Stimulated activated naive CD4-positive, alpha-beta T cell (primary cell): ENCODE measurements at regions not wholly inside any gene's neighbourhood (a gene's known extent, or its start where the extent isn't known, plus 50 kb on each side); places are given as distances from the start of the nearest gene placed in this dataset.

Experiments
- DNase-seq, 6 experiments: peaks; one replicate each; lab custom pipeline; 2025; lab: John Stamatoyannopoulos, UW

DNA sequence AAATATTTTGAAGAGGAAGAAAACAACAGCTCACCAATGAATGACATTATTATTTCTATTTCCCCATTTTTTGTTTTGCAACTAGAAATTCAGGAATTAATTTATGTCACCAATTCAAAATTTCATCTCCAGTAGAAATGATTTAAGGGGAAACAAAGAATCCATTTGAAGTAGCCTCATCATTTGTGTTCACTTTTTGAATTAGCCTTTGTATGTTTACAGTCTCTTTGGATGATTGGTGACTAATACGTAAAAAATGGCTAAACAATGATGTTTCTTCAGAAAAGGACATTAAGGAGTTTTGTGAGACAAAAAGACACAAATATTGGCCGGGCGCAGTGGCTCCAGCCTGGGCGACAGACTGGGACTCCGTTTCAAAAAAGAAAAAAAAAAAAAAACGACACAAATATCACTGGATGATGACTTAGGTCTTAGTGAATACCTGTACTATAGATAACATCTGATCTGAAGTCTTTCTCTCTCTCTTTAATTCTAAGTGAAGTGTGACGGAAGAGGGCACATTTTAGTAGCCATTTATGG lies 313.2 kb downstream of the PIK3C3 start:
- DNase-seq: no peak

DNA sequence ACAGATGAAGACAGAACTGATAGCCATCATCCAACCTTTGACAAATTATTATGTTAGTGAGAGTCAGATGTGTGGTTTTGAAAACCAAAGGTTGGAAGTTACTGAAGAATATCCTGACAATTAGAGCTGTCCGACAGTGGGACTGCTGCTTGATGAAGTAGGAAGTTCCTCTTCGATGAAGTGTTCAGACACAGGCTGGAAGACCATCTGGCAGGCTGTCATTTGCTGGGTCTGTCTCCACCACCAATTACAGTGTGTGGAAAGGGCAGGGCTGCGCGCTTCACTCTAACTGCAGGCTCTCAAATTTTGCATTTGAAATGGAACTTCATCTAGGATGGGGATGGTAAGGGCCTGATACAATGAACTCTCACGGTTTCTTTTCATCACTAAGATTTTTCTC lies 313.8 kb downstream of the PIK3C3 start:
- no peak for DNase-seq

DNA sequence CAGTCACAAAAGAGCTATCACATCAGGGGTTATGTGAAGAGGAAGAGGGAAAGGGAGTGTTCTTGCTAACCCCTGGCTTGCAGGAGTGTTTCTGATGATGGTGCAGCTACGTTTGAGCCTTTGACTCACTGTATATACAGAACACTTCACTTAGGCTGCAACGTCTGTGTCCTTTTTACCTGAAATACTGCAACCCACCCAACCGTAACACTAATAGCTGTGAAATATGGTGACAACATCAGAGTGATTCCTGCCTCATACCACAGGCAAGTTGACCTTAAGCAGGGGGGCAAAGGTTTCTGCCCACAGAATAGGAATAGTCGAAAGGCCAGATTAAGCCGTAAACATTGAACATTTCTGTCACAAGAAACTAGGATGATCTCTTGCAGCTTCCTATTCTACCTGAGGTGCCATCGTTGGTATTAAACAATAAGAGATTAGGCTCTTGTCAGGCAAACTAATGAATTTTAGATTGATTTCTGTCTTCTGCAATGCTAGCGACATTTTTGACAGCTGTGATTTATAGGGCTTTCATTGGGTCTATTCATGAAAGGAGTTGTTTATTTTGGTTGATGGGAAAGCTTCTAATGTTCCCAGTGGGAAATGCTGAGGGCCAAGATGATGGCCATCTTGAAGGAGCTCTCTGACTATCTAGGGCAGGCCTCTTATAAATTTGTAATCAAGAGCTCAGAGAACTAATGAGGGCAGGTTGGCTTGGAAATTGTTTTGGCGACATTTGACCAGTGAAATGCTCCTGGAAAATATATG lies 316.8 kb downstream of the PIK3C3 start:
- no peak for DNase-seq

DNA sequence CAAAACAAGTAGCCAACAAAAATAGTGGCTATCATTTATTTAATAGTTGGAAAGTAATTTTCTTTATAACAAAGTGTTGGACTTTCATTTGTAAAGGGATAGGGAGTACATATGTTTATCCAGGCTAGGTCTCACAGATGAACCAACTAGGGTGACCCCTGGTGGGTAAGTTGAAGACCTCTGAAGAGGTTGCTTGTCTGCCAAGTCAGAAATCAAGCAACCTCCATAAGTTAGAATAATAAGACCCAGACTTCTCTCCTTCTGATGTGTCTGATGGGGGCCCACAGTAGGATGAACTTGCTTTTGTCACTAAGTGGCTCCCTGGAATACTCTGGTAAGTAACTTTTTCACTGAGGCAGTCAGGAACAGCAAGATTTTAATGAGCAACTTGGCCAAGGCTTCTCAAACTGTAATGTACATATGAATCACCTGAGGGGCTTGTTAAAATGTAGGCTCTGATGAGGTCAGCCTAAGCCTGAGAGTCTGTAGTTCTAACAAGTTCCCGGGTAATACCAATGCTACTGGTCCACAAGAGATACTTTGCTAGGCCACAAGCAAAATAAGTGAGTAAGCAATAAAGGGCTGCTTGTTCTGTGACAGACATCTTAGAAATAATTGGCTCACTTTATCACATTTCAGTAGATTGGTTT lies 319.6 kb downstream of the PIK3C3 start:
- no peak for DNase-seq

DNA sequence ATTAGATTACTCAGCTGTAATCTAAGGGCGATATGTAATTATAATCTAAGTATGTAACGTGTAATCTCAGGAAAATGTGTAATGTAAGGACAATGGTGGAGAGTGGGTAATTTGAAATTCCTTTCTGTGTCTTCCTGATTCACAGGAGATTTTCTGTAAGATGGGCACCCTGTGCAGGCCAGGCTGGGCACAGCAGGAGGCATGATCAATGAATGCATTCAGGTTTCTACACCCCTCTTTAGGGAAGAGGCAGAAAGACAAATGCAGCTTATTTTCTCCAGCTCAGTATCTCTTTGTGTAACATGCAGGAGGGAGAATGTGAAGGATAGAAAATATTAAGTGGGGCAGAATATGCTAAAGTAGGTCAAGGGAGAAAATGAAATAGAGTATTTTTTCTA lies 320.1 kb downstream of the PIK3C3 start:
- no peak for DNase-seq

DNA sequence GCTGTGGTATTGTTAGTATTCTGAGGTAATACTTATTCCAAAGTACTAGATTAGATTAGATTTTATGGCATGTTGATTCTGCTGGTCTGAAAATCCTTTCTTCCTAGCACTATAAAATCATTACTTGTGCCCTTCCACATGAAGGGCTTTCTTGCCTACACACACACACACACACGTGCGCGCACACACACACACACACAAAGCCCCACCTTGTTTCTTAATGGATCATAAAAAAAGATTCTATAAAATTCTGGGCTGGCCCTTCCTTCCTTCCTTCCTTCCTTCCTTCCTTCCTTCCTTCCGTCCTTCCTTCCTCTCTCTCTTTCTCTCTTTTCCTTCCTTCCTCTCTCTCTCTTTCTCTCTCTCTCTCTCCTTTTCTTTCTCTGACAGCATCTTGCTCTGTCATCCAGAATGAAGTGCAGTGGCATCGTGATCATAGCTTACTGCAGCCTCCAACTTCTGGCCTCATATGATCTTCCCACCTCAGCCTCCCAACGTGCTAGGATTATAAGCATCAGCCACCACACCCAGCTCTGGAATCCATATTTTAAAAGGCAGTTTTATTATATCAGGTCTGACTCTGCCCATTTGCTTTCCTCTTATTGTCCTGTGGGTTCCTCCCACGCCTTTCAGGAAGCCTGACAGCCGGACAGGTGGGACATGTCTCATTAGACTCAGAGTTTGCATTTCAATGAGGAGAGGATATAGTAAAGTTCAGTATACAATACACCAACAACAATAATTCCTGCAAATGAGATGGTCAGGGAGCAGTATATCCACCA lies 321.1 kb downstream of the PIK3C3 start:
- no peak for DNase-seq

DNA sequence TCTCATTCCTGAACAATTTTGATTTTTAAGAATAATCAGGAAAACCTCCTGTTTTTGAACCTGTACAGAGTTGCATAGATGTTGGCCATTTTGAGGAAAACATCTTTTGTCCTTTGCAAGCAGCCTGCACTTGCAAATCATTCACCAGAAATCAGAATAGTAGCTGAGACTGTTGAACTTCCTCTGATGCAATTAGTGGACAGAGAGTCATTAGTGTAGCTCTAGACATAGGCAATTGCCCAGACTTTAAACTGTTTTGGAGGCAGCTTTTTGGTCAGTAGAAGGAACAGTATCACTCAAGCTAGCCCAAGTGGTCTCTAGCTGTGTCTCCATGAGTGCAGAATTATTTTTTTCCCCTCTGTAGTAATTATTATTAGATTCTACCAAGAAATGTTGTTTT lies 326.1 kb downstream of the PIK3C3 start:
- no peak for DNase-seq

DNA sequence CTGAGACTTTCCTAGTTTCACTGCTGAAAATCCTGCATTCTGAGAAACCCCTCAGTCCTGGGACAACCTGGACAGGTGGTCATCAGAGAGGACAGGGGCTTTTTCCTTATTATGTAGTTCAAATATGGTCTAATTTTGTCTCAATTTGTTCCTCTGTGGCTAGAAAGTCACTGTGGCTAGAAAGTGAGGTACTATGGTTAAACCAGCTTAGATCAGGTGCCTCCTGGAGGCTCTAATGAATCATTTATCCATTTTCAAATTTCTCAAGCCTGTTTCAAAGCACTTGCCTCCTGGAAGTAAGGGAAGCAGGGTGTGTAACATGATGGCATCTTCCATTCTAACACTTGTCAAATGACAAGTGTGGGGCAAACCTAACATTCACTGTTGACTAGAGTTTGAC lies 326.8 kb downstream of the PIK3C3 start:
- no peak for DNase-seq

DNA sequence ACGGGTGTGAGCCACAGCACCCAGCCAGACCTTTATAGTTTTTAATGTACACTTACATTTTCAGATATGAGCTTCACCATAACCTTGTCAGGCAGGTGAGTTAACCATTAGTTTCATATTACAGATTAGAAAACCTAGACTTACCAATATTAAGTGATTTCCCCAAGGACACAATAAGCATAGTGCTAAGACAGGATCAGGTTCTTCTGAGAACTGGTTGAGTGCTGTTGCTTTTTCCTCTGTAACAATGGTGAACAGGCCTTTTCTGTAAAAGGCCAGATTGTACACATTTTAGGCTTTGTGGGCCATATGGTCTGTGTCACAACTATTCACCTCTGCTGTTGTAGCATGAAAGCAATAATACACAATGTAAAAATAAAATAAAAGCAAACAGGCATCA lies 332.0 kb downstream of the PIK3C3 start:
- no peak for DNase-seq

DNA sequence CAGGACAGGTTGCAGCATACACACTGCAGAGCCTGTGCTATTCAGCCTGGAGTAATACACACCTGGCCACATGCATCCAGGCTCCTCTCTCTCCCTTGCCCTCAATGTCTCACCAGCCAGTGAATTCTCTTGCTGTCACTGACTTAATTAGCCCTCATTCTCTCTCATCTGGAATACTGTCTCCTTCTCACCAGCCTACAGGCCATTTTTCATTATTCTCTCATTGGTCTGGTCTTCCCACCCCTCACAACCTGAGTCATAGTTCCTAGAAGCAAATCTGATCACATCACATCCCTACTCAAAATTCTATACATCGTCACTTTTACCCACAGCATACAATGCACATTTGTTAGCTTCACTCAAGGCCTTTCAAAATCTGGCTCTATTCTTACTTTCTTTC lies 333.1 kb downstream of the PIK3C3 start:
- no peak for DNase-seq

DNA sequence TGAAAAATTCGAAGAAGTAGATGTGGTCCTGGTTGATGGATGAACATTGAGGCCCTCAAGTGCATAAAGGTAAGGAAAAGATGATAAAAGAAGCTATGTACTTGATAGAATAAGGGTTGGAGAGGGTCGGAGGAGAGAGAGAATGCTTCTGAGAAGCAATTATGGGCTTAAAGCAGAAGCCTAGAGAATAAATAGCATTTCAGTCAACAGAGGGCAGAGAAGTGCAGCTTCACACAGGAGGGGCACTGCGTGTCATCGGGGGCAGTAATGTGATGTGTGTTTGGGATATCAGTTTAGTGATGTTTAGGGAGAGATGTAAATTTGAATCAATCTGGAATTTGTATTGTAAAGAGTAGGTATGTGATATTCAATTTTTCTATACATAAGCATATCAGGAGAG lies 334.5 kb downstream of the PIK3C3 start:
- DNase-seq: no peak

DNA sequence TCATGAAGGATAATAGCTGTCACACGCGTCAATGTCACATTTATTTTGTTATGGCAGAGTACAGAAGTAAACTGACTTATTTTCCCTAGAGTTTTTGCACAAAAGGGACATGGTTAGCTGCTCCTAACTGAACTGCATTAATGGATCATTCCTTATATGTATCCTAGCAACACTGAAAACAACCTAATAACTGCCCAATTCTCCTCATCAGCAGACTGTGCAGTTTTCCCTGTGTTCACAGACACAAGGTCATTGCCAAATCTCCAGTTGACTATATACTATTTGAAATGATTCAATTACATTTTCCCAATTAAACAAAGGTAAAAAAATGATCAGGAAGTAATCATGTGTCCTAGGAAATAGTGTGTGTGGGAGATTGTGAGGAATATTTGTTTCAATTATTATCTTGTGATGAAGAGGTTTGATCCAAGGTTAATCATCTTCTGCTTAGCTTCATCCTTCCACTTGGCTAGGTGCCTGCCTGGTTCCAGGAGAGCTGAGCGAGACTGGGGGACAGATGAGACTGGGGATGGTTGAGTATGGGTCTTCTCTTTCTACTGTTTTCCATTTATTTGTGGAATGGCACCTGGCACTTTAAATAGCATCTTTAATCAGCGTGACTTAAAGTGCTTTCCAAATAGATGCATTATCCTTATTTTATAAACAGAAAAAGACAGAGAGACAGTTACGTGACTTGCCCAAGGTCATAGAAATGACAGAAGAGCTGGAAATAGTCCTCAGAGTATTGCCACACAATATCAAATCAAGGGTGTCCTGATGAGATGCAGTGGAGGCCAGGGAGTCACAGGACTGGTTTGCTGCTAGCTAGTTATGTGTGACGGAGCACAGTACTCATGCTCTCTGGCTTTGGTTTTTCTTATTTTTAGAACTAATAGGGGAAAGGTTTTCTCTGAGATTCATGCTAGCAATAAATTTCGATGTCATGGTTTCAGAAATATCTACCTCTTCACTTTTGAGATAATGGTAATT lies 335.6 kb downstream of the PIK3C3 start:
- no peak for DNase-seq

DNA sequence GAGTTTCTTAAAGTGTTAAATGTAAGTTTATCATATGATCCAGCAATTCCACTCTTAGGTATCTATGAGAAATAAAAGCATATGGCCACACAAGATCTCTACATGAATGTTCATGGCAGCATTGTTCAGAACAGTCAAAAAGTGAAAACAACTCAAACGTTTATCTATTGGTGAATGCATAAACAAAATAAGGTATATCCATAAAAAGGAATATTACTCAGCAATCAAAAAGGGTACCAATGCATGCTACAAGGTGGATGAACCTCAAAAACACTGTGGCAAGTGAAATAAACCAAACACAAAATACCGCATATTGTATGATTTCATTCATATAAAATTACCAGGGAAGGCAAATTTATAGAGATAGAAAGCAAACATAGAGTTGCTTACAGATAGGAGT lies 337.6 kb downstream of the PIK3C3 start:
- DNase-seq: no peak

DNA sequence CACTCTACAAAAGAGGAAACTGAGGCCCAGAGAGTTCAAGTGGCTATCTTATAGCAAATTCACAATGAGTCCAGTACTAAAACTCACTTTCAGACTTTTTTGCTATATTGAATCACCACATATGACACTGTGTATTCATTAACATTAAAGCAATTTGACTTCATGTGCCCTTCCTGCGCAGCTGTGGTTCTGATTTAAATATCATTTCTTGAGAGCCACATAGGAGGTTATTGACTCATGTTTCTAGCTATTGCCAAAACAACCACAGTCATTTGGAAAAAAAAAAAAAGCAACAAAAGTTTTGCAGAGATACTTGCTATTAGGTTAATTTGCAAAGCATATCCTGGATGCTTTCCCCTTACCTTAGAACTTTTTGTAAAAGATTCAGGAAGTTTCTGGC lies 341.2 kb downstream of the PIK3C3 start:
- no peak for DNase-seq

DNA sequence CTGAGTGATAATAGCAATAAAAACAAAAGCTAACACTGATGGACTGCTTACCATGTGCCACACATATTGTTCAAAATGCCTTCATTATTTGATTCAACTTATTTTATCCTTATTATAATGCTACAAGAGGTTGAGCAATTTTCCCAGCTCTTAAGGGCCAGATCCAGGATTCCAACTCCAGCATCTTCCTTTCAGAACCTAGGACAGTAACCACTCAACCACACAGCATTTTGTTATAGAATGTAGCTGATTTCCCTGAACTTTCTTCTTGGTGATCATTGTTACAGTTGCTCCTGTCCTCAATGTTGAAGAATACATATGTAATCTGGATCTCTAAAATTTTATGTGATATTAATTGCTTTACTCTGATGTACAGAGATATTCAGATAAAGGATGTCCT lies 341.7 kb downstream of the PIK3C3 start:
- no peak for DNase-seq

DNA sequence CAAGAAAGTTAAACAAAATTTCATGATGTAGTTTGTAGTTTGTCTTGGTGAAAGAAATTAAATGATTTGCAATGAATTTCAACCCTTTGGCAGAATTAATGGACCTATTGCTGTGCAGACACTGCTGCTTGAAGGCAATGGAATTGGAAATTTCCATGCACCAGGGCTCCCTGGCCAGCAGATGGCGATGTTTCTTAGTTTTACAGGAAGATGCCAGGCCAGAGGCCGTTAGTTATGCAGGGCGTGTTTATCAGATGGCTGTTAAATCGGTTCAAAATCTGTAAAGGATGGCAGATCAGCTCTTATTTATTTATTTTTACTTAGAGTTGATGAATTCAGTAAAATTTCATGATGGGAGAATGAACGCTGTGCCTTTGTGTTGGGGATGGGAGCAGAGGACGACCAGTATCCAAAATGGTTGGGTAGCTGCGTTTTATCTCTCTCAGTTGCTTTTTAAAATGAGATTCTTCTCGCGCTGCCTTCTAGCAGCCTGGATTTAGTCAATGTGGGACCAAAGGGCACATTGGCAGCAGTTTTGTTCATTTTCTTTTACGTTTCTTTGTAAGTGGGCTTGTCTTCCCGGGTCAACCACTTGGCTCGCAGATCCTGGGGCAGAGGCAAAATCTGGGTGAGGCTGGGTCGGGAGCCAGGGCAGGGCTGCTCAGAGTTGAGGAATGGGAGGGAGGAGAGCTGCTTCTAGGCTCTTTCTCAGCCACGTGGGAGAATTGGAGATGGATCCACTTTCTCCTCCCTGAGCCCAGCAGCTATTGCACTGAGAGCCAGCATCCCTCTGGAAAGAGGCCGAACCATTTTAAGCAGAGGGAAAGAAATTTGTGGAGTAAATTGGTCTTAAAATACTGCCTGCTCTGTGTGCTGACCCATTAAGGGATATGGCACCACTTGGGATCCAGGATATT lies 344.0 kb downstream of the PIK3C3 start:
- DNase-seq: peak in 5 of 6 experiments; percentile 1 to 36 (median 13)

DNA sequence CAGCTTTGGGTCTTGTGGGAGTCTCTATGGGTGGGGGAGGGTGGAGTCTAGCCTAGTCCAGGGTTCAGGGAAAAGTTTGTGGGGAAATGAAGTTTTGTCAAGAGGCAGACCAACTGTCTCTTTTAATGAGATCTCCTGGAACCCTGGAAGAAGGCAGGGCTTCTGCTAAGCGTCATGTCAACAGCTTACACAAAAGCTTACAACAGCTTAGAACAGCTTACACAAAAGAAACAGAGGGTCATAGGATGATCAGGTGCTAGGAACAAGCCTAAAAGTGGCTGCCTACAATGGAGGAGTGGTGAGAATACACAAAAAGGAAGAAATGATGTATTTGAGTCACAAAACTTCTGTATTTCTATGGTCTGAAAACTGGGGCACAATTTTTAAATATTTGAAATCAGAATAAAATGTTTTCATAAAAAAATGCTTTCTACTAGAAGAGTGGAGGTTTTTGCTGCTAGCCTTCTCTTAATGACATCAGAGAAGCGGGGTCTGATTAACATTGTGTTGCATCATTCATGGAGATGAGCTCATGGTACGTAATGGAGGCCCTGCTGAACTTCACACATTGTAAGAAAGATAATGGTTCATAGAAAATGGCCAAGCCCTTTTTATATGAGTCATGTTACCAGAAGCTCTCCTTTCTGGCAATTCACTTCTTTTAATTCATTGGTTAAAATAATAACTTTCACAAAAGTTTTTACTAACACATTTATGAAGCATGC lies 351.0 kb downstream of the PIK3C3 start:
- DNase-seq: no peak

DNA sequence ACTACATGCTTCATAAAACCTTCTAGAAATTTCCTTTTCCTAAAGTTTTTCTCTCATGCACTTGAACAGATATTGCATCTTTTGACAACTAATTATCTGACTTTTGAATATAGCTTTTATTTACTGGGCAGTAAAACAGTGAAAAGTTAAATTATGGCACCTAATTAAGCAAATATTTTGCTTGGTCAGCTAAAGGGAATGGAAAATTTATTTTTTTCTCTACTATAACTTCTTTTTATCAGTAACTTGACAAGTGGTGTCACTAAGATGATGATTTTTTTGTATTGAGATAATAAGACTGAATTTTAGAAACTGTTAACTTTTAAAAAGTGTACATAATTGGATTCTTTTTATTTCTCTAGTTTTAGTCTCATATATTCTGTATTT lies 351.6 kb downstream of the PIK3C3 start:
- no peak for DNase-seq

DNA sequence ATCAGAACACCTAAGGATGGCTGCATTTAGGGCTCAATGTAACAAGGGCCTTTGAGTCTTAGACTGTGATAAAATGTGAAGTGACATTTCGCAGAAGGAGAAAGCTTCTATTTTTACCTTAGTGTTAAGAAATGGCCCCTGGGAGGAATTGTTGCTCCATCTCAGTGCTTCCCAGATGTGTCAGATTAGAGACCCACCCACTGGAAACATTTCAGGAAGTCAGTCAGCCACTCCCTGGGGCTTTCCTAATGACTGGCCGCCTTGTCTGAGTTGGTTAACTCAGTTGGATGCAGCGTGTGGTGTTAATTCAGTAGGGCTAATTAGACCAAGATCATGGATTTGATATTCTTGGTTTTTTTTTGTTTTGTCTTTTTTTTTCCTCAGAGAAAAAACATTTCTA lies 355.9 kb downstream of the PIK3C3 start:
- no peak for DNase-seq

DNA sequence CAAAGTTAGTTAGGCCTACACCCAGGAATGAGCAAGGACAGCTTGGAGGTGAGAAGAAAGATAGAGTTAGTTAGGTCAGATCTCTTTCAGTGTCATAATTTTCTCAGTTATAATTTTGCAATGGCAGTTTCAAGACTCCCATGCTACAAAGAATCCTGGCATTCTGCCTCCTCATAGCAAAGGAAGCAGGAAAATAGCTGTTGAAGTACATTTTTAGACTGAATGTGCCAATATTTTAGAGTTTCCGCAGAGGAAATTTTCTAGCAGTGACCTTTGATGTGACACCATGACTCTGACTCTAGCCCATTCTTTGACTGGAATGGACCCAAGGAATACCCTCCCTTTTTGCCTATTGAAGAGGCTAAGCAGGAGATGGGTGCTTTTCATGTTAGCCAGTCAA lies 371.7 kb downstream of the PIK3C3 start:
- DNase-seq: no peak
